ENCODE measurements at regions not wholly inside any gene's neighbourhood (a gene's known extent, or its start where the extent isn't known, plus 50 kb on each side); places are given as distances from the start of the nearest gene placed in this dataset.

GRCh38 chr14:97379091-97379531 is 581.9 kb downstream of the VRK1 start:
- WGBS (ENCODE audit: insufficient coverage), result 13% methylated on average over 7 of the region's 7 CpGs
- Histone ChIP-seq H3K27ac (ENCODE audit: low read length) (peak overlapping the region; percentile 76), H3K4me3 (ENCODE audit: low read length) (no peak overlapping the region), H3K4me1 (ENCODE audit: control insufficient read depth, insufficient read depth, low read length) (peaks cover 48% of the 10 kb centered on the region), H3K27me3 (ENCODE audit: control insufficient read depth, insufficient read depth, low read length) (no peaks in the 10 kb centered on the region), H3K36me3 (ENCODE audit: control insufficient read depth, insufficient read depth, low read length) (no peaks in the 10 kb centered on the region), H3K9me3 (ENCODE audit: control insufficient read depth, insufficient read depth, low read length) (peaks cover 13% of the 10 kb centered on the region)
- TF ChIP-seq, protein P1, sequence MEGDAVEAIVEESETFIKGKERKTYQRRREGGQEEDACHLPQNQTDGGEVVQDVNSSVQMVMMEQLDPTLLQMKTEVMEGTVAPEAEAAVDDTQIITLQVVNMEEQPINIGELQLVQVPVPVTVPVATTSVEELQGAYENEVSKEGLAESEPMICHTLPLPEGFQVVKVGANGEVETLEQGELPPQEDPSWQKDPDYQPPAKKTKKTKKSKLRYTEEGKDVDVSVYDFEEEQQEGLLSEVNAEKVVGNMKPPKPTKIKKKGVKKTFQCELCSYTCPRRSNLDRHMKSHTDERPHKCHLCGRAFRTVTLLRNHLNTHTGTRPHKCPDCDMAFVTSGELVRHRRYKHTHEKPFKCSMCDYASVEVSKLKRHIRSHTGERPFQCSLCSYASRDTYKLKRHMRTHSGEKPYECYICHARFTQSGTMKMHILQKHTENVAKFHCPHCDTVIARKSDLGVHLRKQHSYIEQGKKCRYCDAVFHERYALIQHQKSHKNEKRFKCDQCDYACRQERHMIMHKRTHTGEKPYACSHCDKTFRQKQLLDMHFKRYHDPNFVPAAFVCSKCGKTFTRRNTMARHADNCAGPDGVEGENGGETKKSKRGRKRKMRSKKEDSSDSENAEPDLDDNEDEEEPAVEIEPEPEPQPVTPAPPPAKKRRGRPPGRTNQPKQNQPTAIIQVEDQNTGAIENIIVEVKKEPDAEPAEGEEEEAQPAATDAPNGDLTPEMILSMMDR (IDR thresholded peaks at IDR 0.05), result no peak
- no peaks in the 10 kb centered on the region for H3K36me3 Mint-ChIP-seq
- no peaks in the 10 kb centered on the region for H3K9me3 Mint-ChIP-seq
- ATAC-seq, result peak; percentile 50 to 75 (median 70)
- H3K4me3 Mint-ChIP-seq, result peak overlapping the region; percentile 86
- peaks cover 80 to 89% of the 10 kb centered on the region in 2 donors for H3K4me1 Mint-ChIP-seq
- peak overlapping the region; percentile 92 to 100 for H3K27ac Mint-ChIP-seq
- DNase-seq, result peak; percentile 36 to 57
- intact Hi-C loops (cut with micrococcal nuclease), result loop anchor here (5.0 kb wide), 1 partner anchor 328 kb away; no protein-coding TSS in a partner anchor
- H3K27me3 Mint-ChIP-seq (ENCODE audit: low read depth in 2 of 2), result no peaks in the 10 kb centered on the region

DNA sequence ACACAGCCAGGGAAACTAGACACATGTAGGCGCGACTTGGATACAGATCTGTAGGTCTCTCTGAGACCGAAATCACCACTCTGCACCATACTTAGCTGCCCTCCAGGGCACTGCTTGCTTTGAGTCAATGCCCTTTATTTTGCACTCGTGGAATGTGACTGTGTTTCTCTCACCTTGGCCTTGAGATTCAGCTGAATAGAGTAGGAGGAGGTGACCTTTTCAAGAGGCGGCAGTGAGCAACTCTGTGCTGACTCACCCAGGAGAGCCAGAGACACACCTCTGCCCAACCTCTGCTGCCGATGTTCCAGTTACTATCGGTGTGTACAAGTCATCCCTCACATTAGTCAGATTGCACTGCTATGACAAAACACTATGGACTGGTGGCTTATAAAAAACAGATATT is 583.4 kb downstream of the VRK1 start:
- ATAC-seq, result peak; percentile 38 to 79 (median 52)
- H3K27ac ChIP-seq (ENCODE audit: low read length), result peak overlapping the region; percentile 43
- no peaks in the 10 kb centered on the region for H3K36me3 Mint-ChIP-seq
- no peaks in the 10 kb centered on the region for H3K27me3 ChIP-seq (ENCODE audit: control insufficient read depth, insufficient read depth, low read length)
- peaks cover 13% of the 10 kb centered on the region for H3K9me3 ChIP-seq (ENCODE audit: control insufficient read depth, insufficient read depth, low read length)
- TF ChIP-seq, protein P1 (IDR thresholded peaks at IDR 0.05), result no peak
- H3K27ac Mint-ChIP-seq, result peak overlapping the region; percentile 92 to 100
- 79% methylated on average over 7 of the region's 7 CpGs for WGBS (ENCODE audit: insufficient coverage)
- intact Hi-C loops (cut with micrococcal nuclease), result loop anchor here (5.0 kb wide), 1 partner anchor 77 kb away; no protein-coding TSS in a partner anchor
- H3K27me3 Mint-ChIP-seq (ENCODE audit: low read depth in 2 of 2), result no peaks in the 10 kb centered on the region
- peak; percentile 16 to 19 for DNase-seq
- peaks cover 48% of the 10 kb centered on the region for H3K4me1 ChIP-seq (ENCODE audit: control insufficient read depth, insufficient read depth, low read length)
- peak overlapping the region; percentile 86 for H3K4me3 Mint-ChIP-seq
- H3K4me3 ChIP-seq (ENCODE audit: low read length), result no peak overlapping the region
- H3K9me3 Mint-ChIP-seq, result peaks cover 0 to under 1% of the 10 kb centered on the region in 2 donors
- H3K4me1 Mint-ChIP-seq, result peaks cover 68 to 76% of the 10 kb centered on the region in 2 donors
- no peaks in the 10 kb centered on the region for H3K36me3 ChIP-seq (ENCODE audit: control insufficient read depth, insufficient read depth, low read length)

DNA sequence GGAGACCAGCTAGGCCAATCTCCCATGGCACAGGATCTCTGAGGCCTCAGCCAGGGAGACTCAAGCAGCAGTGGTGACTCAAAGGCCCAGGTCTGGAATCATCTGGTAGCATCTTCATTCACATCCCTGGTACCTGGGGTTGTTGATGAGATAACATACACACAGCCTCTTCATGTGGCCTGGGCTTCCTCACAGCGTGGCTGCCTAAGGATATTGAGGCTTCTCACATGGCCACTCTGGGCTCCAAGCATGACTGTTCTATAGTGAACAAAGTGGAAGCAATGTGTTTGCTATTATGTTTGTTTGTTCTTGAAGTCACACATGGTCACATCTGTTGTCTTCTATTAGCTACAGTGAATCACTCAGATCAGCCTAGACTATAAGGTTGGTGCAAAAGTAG is 584.1 kb downstream of the VRK1 start:
- peaks cover 48% of the 10 kb centered on the region for H3K4me1 ChIP-seq (ENCODE audit: control insufficient read depth, insufficient read depth, low read length)
- peak overlapping the region; percentile 43 for H3K27ac ChIP-seq (ENCODE audit: low read length)
- 13% methylated on average over 1 of the region's 1 CpG for WGBS (ENCODE audit: insufficient coverage)
- Mint-ChIP-seq H3K4me3 (peak overlapping the region; percentile 86), H3K27me3 (ENCODE audit: low read depth in 2 of 2) (no peaks in the 10 kb centered on the region), H3K4me1 (peaks cover 66 to 69% of the 10 kb centered on the region in 2 donors), H3K9me3 (peaks cover 0 to 3% of the 10 kb centered on the region in 2 donors), H3K27ac (peak overlapping the region; percentile 92 to 100), H3K36me3 (no peaks in the 10 kb centered on the region)
- H3K27me3 ChIP-seq (ENCODE audit: control insufficient read depth, insufficient read depth, low read length), result no peaks in the 10 kb centered on the region
- no peaks in the 10 kb centered on the region for H3K36me3 ChIP-seq (ENCODE audit: control insufficient read depth, insufficient read depth, low read length)
- DNase-seq (no peak), ATAC-seq (peak in 1 of 3 donors; percentile 26)
- TF ChIP-seq, protein P1 (IDR thresholded peaks at IDR 0.05), result no peak
- intact Hi-C loops (cut with micrococcal nuclease), result loop anchor here (5.0 kb wide), 1 partner anchor 76 kb away; no protein-coding TSS in a partner anchor
- H3K9me3 ChIP-seq (ENCODE audit: control insufficient read depth, insufficient read depth, low read length), result peaks cover 13% of the 10 kb centered on the region
- H3K4me3 ChIP-seq (ENCODE audit: low read length), result no peak overlapping the region
